HCT116 (cell line): ENCODE measurements at regions not wholly inside any gene's neighbourhood (a gene's known extent, or its start where the extent isn't known, plus 50 kb on each side); places are given as distances from the start of the nearest gene placed in this dataset.

Source experiments
- ATAC-seq: fragments of 200-7000 bp; cut with Tn5 transposase; 2 replicates; pipeline ENCODE4 v1.9.1; 2020; ENCODE audit warnings: mild to moderate bottlenecking, moderate library complexity
- BruUV-seq: library from RNA; stranded (reverse); fragments of 400-500 nt; replicated peaks from 2 replicates; lab custom pipeline; 2021; lab: Mats Ljungman, UMichigan
- CTCF ChIA-PET: fragments of 300-600 bp; sonication (Branson Sonifier 250); formaldehyde crosslinking; loops from one replicate; lab custom pipeline; 2021; ENCODE audit warnings: antibody characterized with exemption; lab: Charles Lee
- POLR2A ChIA-PET: fragments of 300-600, 350-600 bp; sonication (Branson Sonifier 250); formaldehyde crosslinking; loops from one replicate; lab custom pipeline; 2021; ENCODE audit warnings: antibody characterized with exemption; lab: Charles Lee
- RAD21 ChIA-PET, 2 experiments: fragments of 300-600 bp; sonication (Branson Sonifier 250); formaldehyde crosslinking; loops; one replicate each; lab custom pipeline; 2023; ENCODE audit warnings: low total read pairs in 2 of 2; ENCODE audit not compliant: uncharacterized antibody in 2 of 2, unreplicated experiment in 2 of 2, low non-redundant PET in 1 of 2; lab: Charles Lee
- DNase-seq: peaks from one replicate; pipeline ENCODE4 v3.0.0-alpha.2; 2010; ENCODE audit warnings: low read depth, low spot score
- H2AFZ ChIP-seq: fragments of 200-600 bp; shearing (Covaris generic), sonication (generic); 2 replicates; pipeline ENCODE4 v1.6.1; 2017; ENCODE audit warnings: low read depth, mixed run types, mixed read lengths, antibody characterized with exemption, low read length; ENCODE audit not compliant: poor library complexity, severe bottlenecking
- H3K27ac ChIP-seq: 2 replicates; pipeline ENCODE4 v1.5.1; 2012; ENCODE audit warnings: low read depth, low read length
- H3K27me3 ChIP-seq: fragments of 200-600 bp; sonication (generic); 2 replicates; pipeline ENCODE4 v1.6.1; 2016; ENCODE audit warnings: mixed run types, low read length, mixed read lengths; ENCODE audit not compliant: insufficient read depth
- H3K36me3 ChIP-seq, 2 experiments: fragments of 200-500 bp in 1 of 2; fragments of 200-600 bp in 1 of 2; sonication (Bioruptor generic) in 1 of 2; sonication (generic) in 1 of 2; 2 replicates each; pipeline versions ENCODE4 v1.5.1 to v1.6.1; 2014 to 2016; ENCODE audit warnings: low read length in 2 of 2, inconsistent platforms in 1 of 2, mixed read lengths in 1 of 2, mixed run types in 1 of 2; ENCODE audit not compliant: insufficient read depth in 2 of 2, control insufficient read depth in 1 of 2
- H3K4me1 ChIP-seq, 2 experiments: fragments of 200-600 bp in 1 of 2; sonication (generic) in 1 of 2; 2 replicates each; pipeline versions ENCODE4 v1.5.1 to v1.6.1; 2012 to 2017; ENCODE audit warnings: low read length in 2 of 2, inconsistent platforms in 1 of 2, mild to moderate bottlenecking in 1 of 2, mixed read lengths in 1 of 2, mixed run types in 1 of 2, moderate library complexity in 1 of 2; ENCODE audit not compliant: insufficient read depth in 2 of 2, control insufficient read depth in 1 of 2
- H3K4me2 ChIP-seq: fragments of 200-600 bp; sonication (generic); 2 replicates; pipeline ENCODE4 v1.6.1; 2017; ENCODE audit warnings: mixed run types, low read length, mixed read lengths
- H3K4me3 ChIP-seq, 2 experiments: fragments of 200-600 bp in 1 of 2; sonication (generic) in 1 of 2; replicated peaks in 1 of 2; 2 replicates each; pipeline ENCODE4 v1.5.1; 2011 to 2016; ENCODE audit warnings: low read length in 2 of 2, control low read depth in 1 of 2, low read depth in 1 of 2, mild to moderate bottlenecking in 1 of 2, mixed read lengths in 1 of 2, mixed run types in 1 of 2
- H3K79me2 ChIP-seq: fragments of 200-600 bp; sonication (generic); 2 replicates; pipeline ENCODE4 v1.6.1; 2017; ENCODE audit warnings: mild to moderate bottlenecking, mixed run types, low read length, moderate library complexity, mixed read lengths; ENCODE audit not compliant: insufficient read depth
- H3K9ac ChIP-seq: fragments of 200-600 bp; sonication (generic); 2 replicates; pipeline ENCODE4 v1.6.1; 2016; ENCODE audit warnings: low read length, mixed read lengths
- H3K9me2 ChIP-seq: fragments of 200-600 bp; sonication (generic), shearing (Covaris generic); 2 replicates; pipeline ENCODE4 v1.6.1; 2017; ENCODE audit warnings: mixed run types, mild to moderate bottlenecking, moderate library complexity; ENCODE audit not compliant: insufficient read depth
- H3K9me3 ChIP-seq, 2 experiments: fragments of 200-500 bp in 1 of 2; fragments of 200-600 bp in 1 of 2; sonication (Bioruptor generic) in 1 of 2; sonication (generic) in 1 of 2; 2 replicates each; pipeline ENCODE4 v1.6.1; 2014 to 2017; ENCODE audit warnings: low read length in 2 of 2, mixed read lengths in 2 of 2, inconsistent platforms in 1 of 2, low read depth in 1 of 2, mild to moderate bottlenecking in 1 of 2, mixed run types in 1 of 2, moderate library complexity in 1 of 2; ENCODE audit not compliant: control insufficient read depth in 1 of 2, insufficient read depth in 1 of 2
- H4K20me1 ChIP-seq: fragments of 200-600 bp; sonication (generic), shearing (Covaris generic); 2 replicates; pipeline ENCODE4 v1.6.1; 2017; ENCODE audit warnings: mixed run types, mild to moderate bottlenecking, moderate library complexity; ENCODE audit not compliant: insufficient read depth
- CTCF ChIP-seq, 3 experiments: fragments of 200-600 bp in 1 of 3; sonication (generic) in 1 of 3; IDR thresholded peaks in 2 of 3; conservative IDR thresholded peaks in 1 of 3; 2 replicates each; pipeline ENCODE4 v1.5.1; 2012 to 2017; ENCODE audit warnings: low read depth in 2 of 3, low read length in 2 of 3, antibody characterized with exemption in 1 of 3, borderline replicate concordance in 1 of 3, control low read depth in 1 of 3, mild to moderate bottlenecking in 1 of 3, mixed read lengths in 1 of 3, mixed run types in 1 of 3, moderate library complexity in 1 of 3; ENCODE audit not compliant: insufficient read depth in 1 of 3
- JUND ChIP-seq: IDR thresholded peaks from 2 replicates; pipeline ENCODE4 v1.6.1; 2012
- SP1 ChIP-seq: IDR thresholded peaks from 2 replicates; pipeline ENCODE4 v1.6.1; 2012; ENCODE audit warnings: low read depth
- TCF7L2 ChIP-seq: IDR thresholded peaks from 2 replicates; pipeline ENCODE4 v1.7.0; 2011; ENCODE audit warnings: borderline replicate concordance, inconsistent platforms; ENCODE audit not compliant: insufficient read depth, insufficient read length; ENCODE audit errors: extremely low read depth
- ZNF274 ChIP-seq: fragments of 200-500 bp; sonication (Bioruptor generic); IDR thresholded peaks from 2 replicates; pipeline ENCODE4 v1.6.1; 2014; ENCODE audit warnings: mild to moderate bottlenecking, low read depth, low read length, inconsistent platforms
- intact Hi-C: fragments of 100-400 bp; cut with micrococcal nuclease; formaldehyde crosslinking; loops from 2 replicates; pipeline ENCODE4 v1.10.0; 2022
- TF ChIP-seq, protein P1 (sequence below): IDR thresholded peaks from 2 replicates; pipeline ENCODE4 v1.6.1; 2012
- TF ChIP-seq, protein P2 (sequence below): IDR thresholded peaks from 2 replicates; pipeline ENCODE4 v1.6.1; 2012
- TF ChIP-seq, protein P3 (sequence below): IDR thresholded peaks from 2 replicates; pipeline ENCODE4 v1.6.1; 2012; ENCODE audit warnings: low read depth

DNA sequence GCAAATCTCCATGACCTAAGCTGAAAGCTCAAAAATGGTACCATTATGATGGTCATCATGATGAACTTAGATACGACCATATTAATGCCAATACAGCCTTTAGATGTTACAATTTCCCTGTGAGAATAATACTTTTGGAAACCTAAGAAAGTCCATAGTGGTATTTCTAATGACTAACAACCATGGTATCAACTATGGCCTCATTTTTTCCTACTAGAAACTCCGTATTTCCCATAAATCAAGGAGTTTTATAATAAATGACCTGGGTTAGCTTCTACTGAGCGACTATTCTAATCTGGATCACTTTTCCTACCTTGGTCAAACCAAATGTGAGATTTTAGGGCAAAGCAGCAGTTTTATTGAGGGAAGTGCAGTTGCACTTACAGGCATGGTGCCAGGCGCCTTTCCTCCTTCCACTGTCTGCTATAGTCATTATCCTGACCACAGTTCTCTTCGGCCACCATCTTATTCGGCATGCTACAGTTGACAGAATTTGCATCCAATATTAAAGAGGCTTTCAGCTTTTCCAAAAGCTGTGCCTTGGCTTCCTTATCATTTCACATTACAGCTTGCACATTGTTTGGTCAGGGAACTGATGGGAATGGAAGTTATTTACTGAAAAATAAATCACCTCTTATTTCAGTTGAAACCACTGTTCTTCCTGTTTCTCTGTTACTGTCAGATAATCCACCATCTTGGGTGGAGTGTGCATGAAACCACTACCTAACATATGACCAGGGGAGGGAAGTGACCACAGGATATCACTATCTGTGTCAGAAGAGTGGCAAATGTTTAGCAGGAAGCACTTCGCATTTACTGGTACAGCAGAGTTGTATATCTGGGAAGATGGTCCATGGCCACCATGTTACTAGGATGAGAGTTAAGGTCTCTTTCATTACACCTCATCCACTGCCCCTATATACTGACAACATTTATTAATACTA, 74.5 kb upstream of the PICALM start:
- no peaks in the 10 kb centered on the region for H4K20me1 ChIP-seq
- H3K27me3 ChIP-seq, result no peaks in the 10 kb centered on the region
- RAD21 ChIA-PET, result no interaction called here
- TF ChIP-seq JUND, result no peak
- no peak for TF ChIP-seq CTCF (IDR thresholded peaks at IDR 0.05 in 2 of 3, conservative IDR thresholded peaks at IDR 0.05 in 1 of 3; ENCODE audit: borderline replicate concordance in 1 of 3, insufficient read depth in 1 of 3, low read depth in 2 of 3, low read length in 2 of 3)
- no peak for TF ChIP-seq TCF7L2
- TF ChIP-seq, protein P1, sequence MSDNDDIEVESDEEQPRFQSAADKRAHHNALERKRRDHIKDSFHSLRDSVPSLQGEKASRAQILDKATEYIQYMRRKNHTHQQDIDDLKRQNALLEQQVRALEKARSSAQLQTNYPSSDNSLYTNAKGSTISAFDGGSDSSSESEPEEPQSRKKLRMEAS, result no peak
- no peak overlapping the region for H2AFZ ChIP-seq
- intact Hi-C loops, result no loop called here
- DNase-seq (no peak), ATAC-seq (no peak)
- no TSS peak for BruUV-seq
- H3K9me2 ChIP-seq, result no peaks in the 10 kb centered on the region
- CTCF ChIA-PET, result no interaction called here
- H3K36me3 ChIP-seq, result no peaks in the 10 kb centered on the region
- H3K4me1 ChIP-seq, result no peaks in the 10 kb centered on the region
- H3K27ac ChIP-seq, result no peak overlapping the region
- H3K4me2 ChIP-seq, result no peak overlapping the region
- no peak overlapping the region for H3K4me3 ChIP-seq
- no peaks in the 10 kb centered on the region for H3K79me2 ChIP-seq
- no peak overlapping the region for H3K9ac ChIP-seq
- H3K9me3 ChIP-seq, result no peaks in the 10 kb centered on the region
- POLR2A ChIA-PET, result no interaction called here

DNA sequence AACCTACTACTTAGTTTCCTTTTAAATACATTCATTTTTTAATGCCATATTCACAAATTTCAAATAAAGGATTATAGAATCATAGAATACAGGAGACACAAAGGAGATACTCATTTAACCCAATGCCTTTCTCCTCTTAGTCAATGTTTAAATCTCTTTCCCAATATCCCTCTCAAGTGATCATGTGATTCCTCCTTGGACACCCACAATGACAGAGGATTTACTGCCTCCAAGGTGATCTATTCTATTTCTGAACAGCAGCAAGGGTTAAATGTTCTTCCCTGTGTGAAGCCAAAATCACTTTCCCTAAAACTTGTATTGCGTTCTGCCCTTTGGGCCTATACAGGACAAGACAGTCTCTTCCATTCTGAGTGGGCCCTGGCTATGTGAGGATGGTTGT, 73.3 kb upstream of the PICALM start:
- intact Hi-C loops, result no loop called here
- DNase-seq (no peak), ATAC-seq (no peak)
- Histone ChIP-seq H2AFZ (no peak overlapping the region), H3K4me2 (no peak overlapping the region), H3K79me2 (no peaks in the 10 kb centered on the region), H3K9me2 (no peaks in the 10 kb centered on the region), H3K9ac (no peak overlapping the region), H3K4me3 (no peak overlapping the region), H3K36me3 (no peaks in the 10 kb centered on the region), H3K9me3 (no peaks in the 10 kb centered on the region), H3K4me1 (no peaks in the 10 kb centered on the region), H3K27ac (no peak overlapping the region), H4K20me1 (no peaks in the 10 kb centered on the region), H3K27me3 (no peaks in the 10 kb centered on the region)
- no TSS peak for BruUV-seq
- ChIA-PET CTCF (no interaction called here), POLR2A (no interaction called here), RAD21 (no interaction called here)
- TF ChIP-seq CTCF (IDR thresholded peaks at IDR 0.05 in 2 of 3, conservative IDR thresholded peaks at IDR 0.05 in 1 of 3; ENCODE audit: borderline replicate concordance in 1 of 3, insufficient read depth in 1 of 3, low read depth in 2 of 3, low read length in 2 of 3) (no peak), ZNF274 (no peak), SP1 (no peak)
- TF ChIP-seq, protein P2, sequence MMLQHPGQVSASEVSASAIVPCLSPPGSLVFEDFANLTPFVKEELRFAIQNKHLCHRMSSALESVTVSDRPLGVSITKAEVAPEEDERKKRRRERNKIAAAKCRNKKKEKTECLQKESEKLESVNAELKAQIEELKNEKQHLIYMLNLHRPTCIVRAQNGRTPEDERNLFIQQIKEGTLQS, result no peak
- TF ChIP-seq, protein P3, sequence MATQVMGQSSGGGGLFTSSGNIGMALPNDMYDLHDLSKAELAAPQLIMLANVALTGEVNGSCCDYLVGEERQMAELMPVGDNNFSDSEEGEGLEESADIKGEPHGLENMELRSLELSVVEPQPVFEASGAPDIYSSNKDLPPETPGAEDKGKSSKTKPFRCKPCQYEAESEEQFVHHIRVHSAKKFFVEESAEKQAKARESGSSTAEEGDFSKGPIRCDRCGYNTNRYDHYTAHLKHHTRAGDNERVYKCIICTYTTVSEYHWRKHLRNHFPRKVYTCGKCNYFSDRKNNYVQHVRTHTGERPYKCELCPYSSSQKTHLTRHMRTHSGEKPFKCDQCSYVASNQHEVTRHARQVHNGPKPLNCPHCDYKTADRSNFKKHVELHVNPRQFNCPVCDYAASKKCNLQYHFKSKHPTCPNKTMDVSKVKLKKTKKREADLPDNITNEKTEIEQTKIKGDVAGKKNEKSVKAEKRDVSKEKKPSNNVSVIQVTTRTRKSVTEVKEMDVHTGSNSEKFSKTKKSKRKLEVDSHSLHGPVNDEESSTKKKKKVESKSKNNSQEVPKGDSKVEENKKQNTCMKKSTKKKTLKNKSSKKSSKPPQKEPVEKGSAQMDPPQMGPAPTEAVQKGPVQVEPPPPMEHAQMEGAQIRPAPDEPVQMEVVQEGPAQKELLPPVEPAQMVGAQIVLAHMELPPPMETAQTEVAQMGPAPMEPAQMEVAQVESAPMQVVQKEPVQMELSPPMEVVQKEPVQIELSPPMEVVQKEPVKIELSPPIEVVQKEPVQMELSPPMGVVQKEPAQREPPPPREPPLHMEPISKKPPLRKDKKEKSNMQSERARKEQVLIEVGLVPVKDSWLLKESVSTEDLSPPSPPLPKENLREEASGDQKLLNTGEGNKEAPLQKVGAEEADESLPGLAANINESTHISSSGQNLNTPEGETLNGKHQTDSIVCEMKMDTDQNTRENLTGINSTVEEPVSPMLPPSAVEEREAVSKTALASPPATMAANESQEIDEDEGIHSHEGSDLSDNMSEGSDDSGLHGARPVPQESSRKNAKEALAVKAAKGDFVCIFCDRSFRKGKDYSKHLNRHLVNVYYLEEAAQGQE, result no peak
